D721Med (cell line): ENCODE measurements at regions not wholly inside any gene's neighbourhood (a gene's known extent, or its start where the extent isn't known, plus 50 kb on each side); places are given as distances from the start of the nearest gene placed in this dataset.

Experiments
- DNase-seq: peaks from one replicate; pipeline ENCODE4 v3.0.0; 2011; ENCODE audit warnings: low spot score; ENCODE audit not compliant: insufficient read length
- FAIRE-seq: peaks from 2 replicates; lab custom pipeline; 2011; peaks lifted over from hg19 to GRCh38; lab: Jason Lieb, UNC
- CTCF ChIP-seq: IDR thresholded peaks from 2 replicates; pipeline ENCODE4 v1.5.1; 2012; ENCODE audit warnings: mild to moderate bottlenecking, control low read depth; ENCODE audit not compliant: insufficient read depth; ENCODE audit errors: missing control alignments

- peak; percentile 77 for FAIRE-seq
- DNase-seq = no peak
- peak; percentile 50 for TF ChIP-seq CTCF
Measured at GRCh38 chr4:35934320-35934981, 309.9 kb downstream of the ARAP2 start.

DNA sequence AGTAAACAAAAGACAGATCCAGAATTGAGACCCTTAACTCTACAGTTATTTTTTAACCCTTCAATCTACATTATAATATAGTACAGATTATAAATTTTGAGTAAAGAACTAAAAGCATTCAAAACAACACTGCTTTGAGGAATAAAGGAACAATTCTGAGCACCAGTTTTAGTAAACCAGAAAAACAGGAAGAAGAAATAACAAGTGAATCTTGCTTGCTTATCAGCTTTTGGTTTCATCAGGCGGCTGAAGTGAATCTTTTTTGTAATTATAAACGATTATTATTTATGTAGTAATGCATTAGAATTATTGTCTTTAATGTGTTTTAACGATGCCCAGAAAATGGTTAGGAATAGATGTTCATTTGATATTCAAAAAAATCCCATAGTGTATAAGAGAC lies 305.4 kb downstream of the ARAP2 start:
- FAIRE-seq (no peak), DNase-seq (no peak)
- TF ChIP-seq CTCF = no peak

GRCh38 chr4:35939751-35940150 lies 304.6 kb downstream of the ARAP2 start:
- FAIRE-seq = no peak
- DNase-seq = no peak
- TF ChIP-seq CTCF = no peak

GRCh38 chr4:35942092-35942491 lies 302.2 kb downstream of the ARAP2 start:
- DNase-seq (no peak), FAIRE-seq (no peak)
- no peak for TF ChIP-seq CTCF

GRCh38 chr4:35943606-35944005 lies 300.7 kb downstream of the ARAP2 start:
- DNase-seq (no peak), FAIRE-seq (no peak)
- no peak for TF ChIP-seq CTCF

GRCh38 chr4:35948171-35948570 lies 296.1 kb downstream of the ARAP2 start:
- DNase-seq (no peak), FAIRE-seq (no peak)
- TF ChIP-seq CTCF = no peak

DNA sequence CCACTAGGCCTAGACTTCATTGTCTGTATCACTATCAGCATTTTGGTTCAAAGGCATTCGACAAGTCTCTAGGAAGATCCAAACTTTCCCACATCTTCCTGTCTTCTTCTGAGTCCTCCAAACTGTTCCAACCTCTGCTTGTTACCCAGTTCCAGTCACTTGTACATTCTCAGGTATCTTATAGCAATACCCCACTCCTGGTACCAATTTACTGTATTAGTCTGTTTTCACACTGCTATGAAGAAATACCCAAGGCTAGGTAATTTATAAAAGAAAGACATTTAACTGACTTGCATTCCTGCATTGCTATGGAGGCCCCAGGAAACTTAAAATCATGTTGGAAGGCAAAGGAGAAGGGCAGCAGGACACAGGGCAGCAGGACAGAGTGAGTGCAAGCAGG lies 293.9 kb downstream of the ARAP2 start:
- FAIRE-seq = no peak
- DNase-seq = no peak
- TF ChIP-seq CTCF = no peak
